ENCODE measurements at regions not wholly inside any gene's neighbourhood (a gene's known extent, or its start where the extent isn't known, plus 50 kb on each side); places are given as distances from the start of the nearest gene placed in this dataset.

DNA sequence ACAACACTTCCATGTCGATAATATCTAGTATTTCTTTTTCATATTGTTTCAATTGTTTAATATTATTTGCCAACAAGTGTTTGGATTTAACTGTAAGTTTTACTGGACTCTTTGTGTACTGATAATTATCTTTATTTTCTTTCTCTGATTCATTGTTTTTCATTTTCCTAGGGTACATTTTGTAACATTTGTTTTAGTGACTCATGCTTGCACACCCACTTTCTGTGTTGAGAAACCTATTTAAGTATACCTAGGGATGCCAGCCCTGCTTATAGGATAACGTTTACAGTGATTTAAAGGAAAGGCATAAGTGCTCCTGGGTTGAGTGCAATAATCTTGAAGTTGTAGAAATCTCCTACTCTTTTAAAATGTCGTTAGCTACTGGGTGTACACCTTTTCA, 1386.0 kb upstream of the ADGRL4 start:
- H3K4me3 ChIP-seq (ENCODE audit: low read depth, low read length), result no peak overlapping the region
- TF ChIP-seq, protein P1, sequence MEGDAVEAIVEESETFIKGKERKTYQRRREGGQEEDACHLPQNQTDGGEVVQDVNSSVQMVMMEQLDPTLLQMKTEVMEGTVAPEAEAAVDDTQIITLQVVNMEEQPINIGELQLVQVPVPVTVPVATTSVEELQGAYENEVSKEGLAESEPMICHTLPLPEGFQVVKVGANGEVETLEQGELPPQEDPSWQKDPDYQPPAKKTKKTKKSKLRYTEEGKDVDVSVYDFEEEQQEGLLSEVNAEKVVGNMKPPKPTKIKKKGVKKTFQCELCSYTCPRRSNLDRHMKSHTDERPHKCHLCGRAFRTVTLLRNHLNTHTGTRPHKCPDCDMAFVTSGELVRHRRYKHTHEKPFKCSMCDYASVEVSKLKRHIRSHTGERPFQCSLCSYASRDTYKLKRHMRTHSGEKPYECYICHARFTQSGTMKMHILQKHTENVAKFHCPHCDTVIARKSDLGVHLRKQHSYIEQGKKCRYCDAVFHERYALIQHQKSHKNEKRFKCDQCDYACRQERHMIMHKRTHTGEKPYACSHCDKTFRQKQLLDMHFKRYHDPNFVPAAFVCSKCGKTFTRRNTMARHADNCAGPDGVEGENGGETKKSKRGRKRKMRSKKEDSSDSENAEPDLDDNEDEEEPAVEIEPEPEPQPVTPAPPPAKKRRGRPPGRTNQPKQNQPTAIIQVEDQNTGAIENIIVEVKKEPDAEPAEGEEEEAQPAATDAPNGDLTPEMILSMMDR (IDR thresholded peaks at IDR 0.05; ENCODE audit: borderline replicate concordance, insufficient read depth, low read depth, low read length), result no peak

DNA sequence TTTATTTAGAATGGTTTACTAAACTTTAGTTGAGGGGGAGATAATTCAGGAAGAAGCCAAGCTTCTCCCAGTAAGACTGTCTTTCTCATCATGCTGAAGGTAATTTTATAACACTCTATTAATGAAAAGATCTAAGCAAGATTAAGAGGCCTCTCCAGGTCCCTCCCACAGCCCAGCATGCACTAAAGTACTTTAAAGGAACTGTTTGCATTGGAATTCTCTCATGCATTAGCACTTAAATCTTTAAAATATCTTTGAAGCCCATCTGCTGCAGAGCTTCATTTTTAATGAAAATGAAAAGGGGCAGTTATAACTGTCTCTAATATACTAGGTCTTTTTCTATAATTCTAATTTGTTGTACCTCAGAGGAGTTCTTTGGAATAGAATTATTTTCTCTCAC, 1379.1 kb upstream of the ADGRL4 start:
- TF ChIP-seq, protein P1 (IDR thresholded peaks at IDR 0.05; ENCODE audit: borderline replicate concordance, insufficient read depth, low read depth, low read length), result no peak
- H3K4me3 ChIP-seq (ENCODE audit: low read depth, low read length), result no peak overlapping the region

DNA sequence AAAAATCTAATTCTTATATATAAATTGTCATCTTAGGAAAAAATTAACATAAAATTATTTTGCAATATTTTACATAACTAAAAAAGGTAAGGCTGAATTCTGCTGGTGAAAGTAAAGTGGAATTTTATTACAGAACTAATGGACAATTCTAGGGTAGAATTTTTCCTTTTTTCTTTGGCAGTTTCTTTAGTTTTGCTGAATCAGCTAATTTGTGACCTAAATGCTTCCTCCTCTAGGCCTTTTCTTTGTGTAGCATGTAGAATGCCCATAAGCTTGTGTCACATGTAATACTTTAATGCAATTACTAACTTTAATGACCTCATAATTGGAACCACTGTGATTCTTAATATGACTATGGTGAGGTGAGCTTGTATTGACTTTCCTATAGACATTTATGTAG, 1378.4 kb upstream of the ADGRL4 start:
- TF ChIP-seq, protein P1 (IDR thresholded peaks at IDR 0.05; ENCODE audit: borderline replicate concordance, insufficient read depth, low read depth, low read length), result no peak
- no peak overlapping the region for H3K4me3 ChIP-seq (ENCODE audit: low read depth, low read length)

DNA sequence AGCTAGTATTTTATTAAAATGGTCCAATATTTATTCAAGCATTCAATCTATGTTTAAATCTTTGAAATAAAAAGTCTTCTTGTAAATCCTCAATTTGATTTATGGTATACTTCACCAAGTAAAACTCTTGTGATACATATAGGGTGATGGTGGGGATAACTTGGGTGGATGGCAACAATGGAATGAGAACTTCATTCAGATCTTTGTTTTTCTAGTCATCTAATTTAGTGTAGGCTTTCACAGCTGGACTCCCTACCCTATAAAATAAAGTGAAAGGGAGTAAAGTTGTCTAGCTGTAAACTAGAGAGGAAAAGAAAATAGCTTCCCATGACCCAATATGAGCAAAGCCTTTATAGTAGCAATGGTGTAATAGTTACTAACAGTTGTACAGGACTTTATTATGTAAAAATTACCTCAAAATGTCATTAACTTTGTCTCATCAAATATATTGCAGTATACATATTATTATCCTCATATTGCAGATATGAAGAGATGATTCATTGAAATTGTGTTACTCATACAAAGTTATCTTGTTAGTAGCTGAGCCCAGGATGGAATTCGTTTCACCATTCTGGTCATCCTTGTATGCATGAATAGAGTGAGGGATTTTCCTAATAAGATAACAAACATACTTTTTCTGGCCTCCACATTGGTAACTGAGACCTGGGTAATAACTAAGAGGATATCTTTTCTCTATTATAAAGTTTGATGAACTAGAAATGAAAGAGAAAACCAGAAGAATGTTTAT, 1377.7 kb upstream of the ADGRL4 start:
- TF ChIP-seq, protein P1 (IDR thresholded peaks at IDR 0.05; ENCODE audit: borderline replicate concordance, insufficient read depth, low read depth, low read length), result no peak
- no peak overlapping the region for H3K4me3 ChIP-seq (ENCODE audit: low read depth, low read length)

DNA sequence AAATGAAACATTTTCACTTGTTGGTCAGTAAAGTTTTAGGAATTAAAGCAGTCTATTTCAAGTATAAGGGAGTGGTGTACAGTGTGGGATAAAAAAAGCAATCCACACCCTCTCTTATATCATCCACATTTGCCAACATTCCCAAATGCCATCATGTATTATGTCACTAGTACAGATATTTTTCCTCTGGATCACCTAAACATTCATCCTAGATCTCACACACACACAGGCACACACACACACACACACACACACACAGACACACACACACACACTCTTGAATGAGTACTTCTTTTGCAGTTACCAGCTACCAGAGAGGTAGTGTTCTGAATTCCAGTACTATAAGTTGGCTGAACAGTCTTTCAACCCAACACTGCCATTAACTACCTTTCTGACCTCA, 1369.1 kb upstream of the ADGRL4 start:
- no peak overlapping the region for H3K4me3 ChIP-seq (ENCODE audit: low read depth, low read length)
- TF ChIP-seq, protein P1 (IDR thresholded peaks at IDR 0.05; ENCODE audit: borderline replicate concordance, insufficient read depth, low read depth, low read length), result no peak

DNA sequence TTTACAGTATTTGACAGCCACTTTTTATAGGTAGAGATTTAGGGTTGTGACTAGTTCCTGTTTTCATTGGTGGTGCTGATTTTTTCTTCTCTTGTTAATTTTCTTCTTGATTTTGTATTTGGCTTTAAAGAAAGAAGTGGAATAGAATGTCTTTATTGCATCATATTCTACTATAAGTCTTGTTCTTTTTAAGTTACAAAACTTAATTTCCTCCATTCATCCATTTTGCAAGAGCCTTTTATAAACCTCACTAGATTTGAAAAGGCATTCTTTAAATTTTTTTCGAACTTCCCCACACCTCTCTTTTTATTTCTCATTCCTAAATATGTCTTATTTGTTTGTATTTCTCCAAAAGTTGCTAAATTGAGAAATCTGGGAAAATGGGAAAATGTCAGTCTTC, 1368.6 kb upstream of the ADGRL4 start:
- no peak overlapping the region for H3K4me3 ChIP-seq (ENCODE audit: low read depth, low read length)
- TF ChIP-seq, protein P1 (IDR thresholded peaks at IDR 0.05; ENCODE audit: borderline replicate concordance, insufficient read depth, low read depth, low read length), result no peak

DNA sequence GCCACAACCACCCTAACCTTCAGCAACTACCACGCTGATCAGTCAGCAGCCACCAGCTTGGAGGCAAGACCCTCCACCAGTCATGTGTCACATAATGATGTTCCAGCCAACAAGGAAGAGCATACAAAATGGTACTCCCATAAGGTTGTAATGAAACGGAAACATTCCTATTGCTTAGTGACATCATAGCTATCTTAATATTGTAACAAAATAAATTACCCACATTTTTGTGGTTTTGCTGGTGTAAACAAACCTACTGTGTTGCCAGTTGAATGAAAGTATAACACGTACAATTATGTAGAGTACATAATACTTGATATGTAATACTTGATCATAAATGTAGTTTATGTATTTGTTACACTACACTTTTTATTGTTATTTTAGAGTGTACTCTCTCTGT, 1363.2 kb upstream of the ADGRL4 start:
- no peak overlapping the region for H3K4me3 ChIP-seq (ENCODE audit: low read depth, low read length)
- TF ChIP-seq, protein P1 (IDR thresholded peaks at IDR 0.05; ENCODE audit: borderline replicate concordance, insufficient read depth, low read depth, low read length), result no peak

All from GM12875 (cell line).